GM19240 (cell line): ENCODE measurements at regions not wholly inside any gene's neighbourhood (a gene's known extent, or its start where the extent isn't known, plus 50 kb on each side); places are given as distances from the start of the nearest gene placed in this dataset.

Source experiments
- DNase-seq: peaks from one replicate; pipeline ENCODE4 v3.0.0; 2011; ENCODE audit warnings: low spot score; ENCODE audit not compliant: insufficient read length

DNA sequence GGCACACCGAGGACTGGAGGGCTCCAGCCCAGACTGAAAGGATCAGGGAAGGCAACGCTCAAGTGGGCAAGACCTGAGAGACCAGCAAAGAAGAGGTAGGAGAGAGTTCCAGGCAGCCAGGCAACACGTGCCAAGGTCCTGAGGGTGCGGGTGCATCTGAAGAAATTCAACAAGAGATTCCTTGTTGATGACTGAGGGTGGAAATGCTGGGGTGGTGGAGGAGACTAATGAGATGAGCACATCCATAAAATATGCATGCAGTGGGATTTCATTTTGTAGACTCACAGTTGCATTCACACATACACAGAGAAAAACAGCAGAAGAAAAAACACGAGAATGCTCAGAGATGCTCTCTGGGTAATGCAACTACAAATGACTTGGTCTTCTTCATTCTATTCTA lies 154.8 kb upstream of the FOXF1 start:
- no peak for DNase-seq

- DNase-seq: no peak
These were observed 154.4 kb upstream of the FOXF1 start for GRCh38 chr16:86355951-86356350.

- no peak for DNase-seq
These were observed 153.5 kb upstream of the FOXF1 start for GRCh38 chr16:86356804-86357203.

- DNase-seq: no peak
These were observed 153.0 kb upstream of the FOXF1 start for GRCh38 chr16:86357303-86357702.

DNA sequence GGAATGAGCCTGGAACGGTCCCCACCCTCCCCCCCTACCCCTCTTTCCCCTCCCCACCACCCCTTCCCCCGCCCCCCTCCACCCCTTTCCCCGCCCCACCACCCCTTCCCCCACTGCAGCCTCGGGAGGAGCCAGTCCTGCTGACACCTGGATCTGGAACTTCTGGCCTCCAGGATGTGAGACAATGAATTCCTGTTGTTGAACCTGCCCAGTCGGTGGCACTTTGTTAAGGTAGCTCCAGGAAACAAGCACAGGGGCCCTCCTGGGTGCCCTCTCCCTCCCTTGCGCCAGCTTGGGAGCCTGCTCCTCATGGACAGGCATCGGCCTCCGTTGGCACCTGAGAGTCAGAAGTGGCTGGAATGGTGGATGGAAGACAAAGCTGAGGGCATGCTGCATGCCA lies 152.4 kb upstream of the FOXF1 start:
- DNase-seq: no peak

- DNase-seq: no peak
These were observed 150.8 kb upstream of the FOXF1 start for GRCh38 chr16:86359571-86359970.

DNA sequence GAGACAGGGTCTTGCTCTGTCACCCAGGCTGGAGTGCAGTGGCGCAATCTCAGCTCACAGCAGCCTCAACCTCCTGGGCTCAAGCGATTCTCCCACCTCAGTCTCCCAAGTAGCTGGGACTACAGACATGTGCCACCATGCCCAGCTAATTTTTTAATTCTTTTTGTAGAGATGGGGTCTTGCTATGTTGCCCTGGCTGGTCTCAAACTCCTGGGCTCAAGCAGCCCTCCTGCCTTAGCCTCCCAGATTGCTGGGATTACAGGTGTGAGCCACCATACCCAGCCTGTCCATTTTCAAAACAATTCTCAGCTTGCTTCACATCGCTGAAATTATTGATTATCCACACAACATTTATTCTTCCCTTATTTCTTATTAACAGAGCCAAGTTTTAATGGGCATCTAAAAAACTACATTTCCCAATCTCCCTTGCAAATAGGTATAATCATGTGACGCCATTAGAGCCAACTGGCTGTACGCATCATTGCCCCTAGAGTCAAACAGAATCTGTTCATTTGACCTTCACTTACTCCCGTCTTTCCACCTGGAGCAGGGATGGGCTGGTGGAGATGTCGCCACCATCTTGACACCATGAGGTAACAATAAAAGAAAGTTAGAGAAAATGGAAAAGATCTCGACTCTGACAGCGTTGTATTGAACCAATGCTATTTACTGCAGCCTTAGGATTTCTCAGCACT lies 148.0 kb upstream of the FOXF1 start:
- DNase-seq: no peak

DNA sequence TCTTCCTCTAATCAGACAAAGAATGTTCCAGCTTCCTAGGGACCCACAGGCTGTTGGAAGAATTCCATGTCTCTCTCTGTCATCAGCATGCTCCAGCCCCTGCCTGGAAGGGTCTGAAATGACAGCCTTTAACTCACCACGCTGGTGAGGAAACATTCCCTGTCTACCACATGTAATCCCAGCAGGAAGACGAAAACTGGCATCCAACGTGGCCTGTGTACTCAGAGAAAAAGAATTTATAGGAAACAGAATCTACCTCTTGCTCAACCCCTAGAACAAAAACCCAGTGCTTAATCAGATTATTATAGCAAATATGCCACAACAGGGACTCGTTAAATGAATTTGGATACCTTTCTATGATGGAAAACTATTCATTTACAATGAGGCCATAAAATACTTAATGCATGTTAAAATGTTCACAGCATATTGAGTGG lies 147.3 kb upstream of the FOXF1 start:
- no peak for DNase-seq

GRCh38 chr16:86363836-86364618 lies 146.3 kb upstream of the FOXF1 start:
- no peak for DNase-seq

- no peak for DNase-seq
These were observed 145.5 kb upstream of the FOXF1 start for GRCh38 chr16:86364653-86365380.

DNA sequence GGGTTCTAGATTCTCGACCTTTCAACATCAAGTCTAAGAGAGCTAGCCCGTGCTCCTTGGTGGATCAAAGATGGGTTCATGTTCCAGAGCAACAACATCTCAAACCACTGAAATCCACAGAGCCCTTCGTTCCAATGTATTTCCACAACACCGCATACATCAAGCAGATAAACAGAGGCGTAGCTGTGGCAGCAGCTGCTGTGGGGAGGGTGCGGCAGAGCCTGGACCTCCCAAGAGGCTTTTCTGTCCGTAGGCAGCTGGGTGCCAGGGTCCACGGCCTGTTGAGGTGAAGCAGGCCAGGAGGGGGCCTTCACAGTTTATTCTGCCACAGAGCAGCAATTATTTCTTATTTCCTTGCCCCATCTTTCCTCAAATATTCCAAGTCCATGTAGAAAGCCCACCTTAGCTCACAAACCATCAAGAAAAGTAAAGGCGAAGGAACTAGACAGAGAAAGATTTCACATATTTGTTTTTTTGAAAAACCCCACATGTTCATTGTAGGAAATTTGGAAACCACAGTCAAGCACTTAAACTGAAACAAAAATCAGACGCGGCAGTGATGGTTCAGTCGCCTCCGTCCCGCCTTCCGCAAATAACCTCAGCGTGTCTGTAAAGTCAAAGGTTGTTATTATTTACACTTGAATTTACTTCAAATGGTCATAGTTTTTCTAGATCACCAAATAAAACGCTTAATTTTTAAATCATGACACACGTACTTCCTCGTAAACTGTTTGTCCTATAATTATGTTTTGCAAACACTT lies 144.6 kb upstream of the FOXF1 start:
- no peak for DNase-seq

GRCh38 chr16:86366481-86366880 lies 143.8 kb upstream of the FOXF1 start:
- DNase-seq: no peak

DNA sequence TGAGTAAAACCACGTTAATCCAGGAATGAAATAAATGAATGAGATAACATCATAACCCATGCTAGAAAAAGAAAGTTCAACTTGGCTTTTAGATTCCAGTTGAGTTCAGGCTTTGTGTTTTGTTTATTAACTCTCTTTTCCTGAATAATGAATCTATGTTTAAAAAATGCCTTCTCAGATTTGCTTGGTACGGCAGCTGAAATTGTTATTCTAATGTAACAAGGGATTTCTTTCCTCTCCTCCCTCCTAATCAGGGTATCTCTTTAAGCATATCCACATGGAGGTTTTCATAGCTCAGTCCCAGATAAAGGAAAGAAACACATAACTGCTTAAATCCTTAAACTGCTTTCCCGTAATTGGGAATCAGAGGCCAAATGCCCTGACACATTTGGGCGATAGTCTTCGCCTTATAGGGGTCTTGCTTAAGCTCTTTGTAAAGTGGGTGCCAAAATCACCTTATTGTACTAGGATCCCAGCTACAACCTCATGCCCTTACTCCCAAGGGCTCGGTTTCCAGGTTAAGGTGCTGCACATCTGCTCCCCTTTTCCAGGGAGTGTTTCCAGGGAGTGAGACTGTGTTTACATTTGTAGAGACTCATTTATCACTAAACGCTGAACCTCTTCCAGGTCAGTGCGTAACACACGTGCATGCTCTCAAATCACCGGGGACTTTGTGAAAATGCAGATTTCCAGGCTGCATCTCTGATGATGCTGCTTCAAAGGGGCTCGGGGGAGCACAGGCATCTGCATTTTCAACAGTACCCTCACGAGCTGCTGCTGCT lies 142.8 kb upstream of the FOXF1 start:
- no peak for DNase-seq

- DNase-seq: no peak
These were observed 142.1 kb upstream of the FOXF1 start for GRCh38 chr16:86368261-86368660.

DNA sequence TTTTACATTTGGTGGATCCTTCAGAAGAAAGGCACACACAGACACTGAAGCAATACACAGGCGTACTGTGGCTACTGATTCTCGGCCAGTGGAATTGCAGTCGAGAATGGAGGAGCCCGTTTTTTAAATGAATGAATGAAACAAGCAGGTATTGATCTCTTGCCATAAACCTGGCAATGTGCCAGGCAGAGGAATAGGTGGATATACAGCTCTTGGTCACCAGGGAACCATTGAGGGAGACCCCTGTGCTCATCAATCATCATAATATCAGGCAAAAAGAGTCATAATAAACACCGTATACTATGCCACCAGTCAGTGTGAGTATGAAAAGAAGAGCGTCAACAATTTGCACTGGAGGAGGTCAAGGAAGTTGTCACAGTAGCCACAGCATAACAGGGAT lies 140.3 kb upstream of the FOXF1 start:
- no peak for DNase-seq

- no peak for DNase-seq
These were observed 139.1 kb upstream of the FOXF1 start for GRCh38 chr16:86371083-86371803.

GRCh38 chr16:86372193-86372592 lies 138.1 kb upstream of the FOXF1 start:
- no peak for DNase-seq

GRCh38 chr16:86373276-86373901 lies 136.9 kb upstream of the FOXF1 start:
- DNase-seq: no peak

DNA sequence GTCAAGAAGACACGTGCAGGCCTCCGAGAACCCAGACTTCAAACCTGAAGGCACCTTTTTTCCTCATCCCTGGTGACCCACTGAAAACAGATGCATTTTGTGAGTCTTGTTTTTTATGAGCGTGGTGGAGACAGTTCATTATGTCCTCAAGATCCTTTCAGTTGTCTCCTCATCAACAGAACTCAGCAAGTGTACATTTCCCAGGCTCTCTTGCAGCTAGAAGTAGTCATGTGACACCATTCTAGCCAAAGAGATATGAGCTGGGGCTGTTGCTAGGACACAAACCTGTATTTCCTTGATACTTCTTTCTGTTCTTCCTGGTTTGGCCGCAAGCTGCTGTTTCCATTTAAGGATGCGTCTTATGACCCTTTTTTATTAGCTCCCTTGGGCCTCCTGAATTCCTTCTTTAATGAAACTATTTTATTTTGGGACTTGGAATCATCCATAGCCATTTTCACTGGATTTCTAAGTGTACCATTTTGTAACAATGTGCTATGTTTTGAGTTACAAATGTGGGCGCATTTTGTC lies 135.7 kb upstream of the FOXF1 start:
- DNase-seq: no peak
